ENCODE measurements at regions not wholly inside any gene's neighbourhood (a gene's known extent, or its start where the extent isn't known, plus 50 kb on each side); places are given as distances from the start of the nearest gene placed in this dataset.

- DNase-seq (ENCODE audit: low read depth) = no peak
Measured at GRCh38 chr9:23541976-23542375, 284.1 kb downstream of the ELAVL2 start.

GRCh38 chr9:23542438-23542837 is 283.6 kb downstream of the ELAVL2 start:
- no peak for DNase-seq (ENCODE audit: low read depth)

DNA sequence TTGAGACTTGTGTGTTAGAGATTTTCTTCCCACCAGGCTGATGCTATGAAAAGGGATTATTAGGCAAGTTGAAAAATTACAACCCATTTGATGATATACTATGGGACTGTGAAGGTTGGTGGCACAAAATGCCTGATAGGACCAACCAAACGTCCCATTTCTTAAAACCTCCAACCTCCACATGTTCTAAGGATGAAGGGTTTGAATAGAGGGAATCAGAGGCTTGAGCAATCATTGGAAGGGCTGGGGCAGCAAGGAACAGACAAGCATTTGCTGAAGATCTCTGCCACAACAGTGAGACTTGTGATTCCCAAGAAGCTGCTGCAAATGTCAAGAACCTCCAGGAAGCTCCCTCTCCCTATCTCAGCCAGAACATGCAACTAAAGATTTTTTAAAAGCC is 283.1 kb downstream of the ELAVL2 start:
- no peak for DNase-seq (ENCODE audit: low read depth)

DNA sequence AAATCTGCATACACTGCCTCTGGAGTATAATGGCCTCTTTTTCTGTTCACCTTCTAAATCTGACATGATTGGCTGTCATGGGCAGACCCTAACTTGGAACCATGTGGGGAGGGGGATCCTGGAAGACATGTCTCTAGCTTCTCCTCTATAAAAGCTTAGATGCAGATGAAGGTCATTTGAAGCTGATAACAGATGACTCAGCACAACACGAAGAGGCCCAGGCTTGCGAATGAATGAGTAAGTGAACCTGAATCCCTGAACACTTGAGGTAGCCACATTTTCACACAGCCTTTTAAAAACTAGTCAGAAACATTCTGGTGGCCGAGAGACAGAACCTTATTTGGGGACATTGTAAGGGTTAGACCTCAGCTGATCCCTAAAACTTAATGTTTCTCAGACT is 282.6 kb downstream of the ELAVL2 start:
- DNase-seq (ENCODE audit: low read depth) = no peak

DNA sequence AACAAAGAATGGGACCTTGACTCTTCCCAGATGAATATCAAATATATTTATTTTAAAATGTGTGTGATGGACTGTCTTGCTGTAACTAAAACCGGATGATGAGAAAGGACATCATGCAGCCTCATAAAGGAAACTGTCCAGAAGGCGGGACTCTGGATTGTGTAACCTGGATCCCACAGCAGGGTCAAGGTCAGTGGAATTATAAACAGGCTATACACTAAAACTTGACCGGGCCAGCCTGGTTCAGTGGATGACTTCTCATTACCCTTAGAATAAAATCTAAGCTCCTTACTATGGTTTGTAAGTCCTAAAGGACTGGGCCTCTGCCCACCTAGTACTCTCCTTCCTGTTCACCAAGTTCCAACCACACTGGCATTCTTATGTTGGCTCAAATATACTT is 280.3 kb downstream of the ELAVL2 start:
- DNase-seq (ENCODE audit: low read depth) = no peak

GRCh38 chr9:23551311-23551721 is 274.7 kb downstream of the ELAVL2 start:
- no peak for DNase-seq (ENCODE audit: low read depth)

DNA sequence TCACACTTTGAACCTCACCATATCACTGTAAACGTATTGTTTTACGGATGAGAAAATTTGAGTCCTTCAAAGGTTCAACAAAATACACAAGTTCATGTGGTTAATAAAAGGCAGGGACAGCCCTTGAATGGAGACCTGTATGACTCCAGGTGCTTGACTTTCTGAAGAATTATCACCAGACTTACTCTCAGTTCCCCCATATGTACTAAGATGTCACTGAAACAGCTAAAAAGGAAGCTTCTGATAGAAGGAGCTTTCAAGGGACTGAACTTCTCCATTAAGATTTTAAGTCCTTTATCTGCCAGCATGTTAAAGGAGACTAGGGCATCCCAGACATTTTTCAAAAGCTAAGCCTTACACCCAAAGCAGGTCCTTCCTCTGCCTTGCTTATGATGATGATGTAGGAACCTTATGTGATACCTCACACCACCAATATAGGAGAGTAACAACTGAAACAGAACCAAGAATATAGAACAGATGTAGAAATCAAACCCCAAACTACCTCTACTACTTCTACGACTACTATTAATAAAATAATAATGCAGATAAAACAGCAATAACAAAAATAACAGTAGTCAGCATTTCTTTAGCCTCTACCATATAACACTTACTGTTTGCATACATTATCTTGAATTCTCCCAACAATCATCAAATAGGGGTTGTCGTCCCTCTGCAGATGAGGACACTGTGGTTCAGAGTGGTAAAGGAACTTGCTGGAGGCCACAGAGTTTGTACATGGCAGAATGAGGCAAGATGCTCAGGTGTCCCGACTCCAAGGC is 273.9 kb downstream of the ELAVL2 start:
- DNase-seq (ENCODE audit: low read depth) = no peak

- no peak for DNase-seq (ENCODE audit: low read depth)
Measured at GRCh38 chr9:23552876-23553601, 273.0 kb downstream of the ELAVL2 start.

DNA sequence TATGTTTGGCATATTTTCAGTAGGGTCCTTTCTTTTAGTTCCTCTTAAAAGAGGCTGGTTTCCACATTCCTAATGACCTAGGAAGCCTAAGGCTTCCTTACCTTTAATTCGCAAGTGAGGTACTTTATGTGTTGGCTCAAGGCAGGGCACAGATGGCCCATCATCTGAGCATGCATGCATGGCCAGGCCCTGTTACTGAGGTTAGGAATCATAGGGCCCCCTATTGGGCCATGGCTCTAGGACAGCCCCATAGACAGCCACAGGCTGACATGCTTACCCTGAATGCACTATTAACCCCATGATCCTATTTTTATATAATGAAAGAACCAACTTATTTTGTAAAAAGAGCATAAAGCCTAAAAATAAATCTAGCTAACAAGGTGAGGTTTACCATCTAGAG is 271.4 kb downstream of the ELAVL2 start:
- DNase-seq (ENCODE audit: low read depth) = no peak

GRCh38 chr9:23555851-23556250 is 270.2 kb downstream of the ELAVL2 start:
- no peak for DNase-seq (ENCODE audit: low read depth)

DNA sequence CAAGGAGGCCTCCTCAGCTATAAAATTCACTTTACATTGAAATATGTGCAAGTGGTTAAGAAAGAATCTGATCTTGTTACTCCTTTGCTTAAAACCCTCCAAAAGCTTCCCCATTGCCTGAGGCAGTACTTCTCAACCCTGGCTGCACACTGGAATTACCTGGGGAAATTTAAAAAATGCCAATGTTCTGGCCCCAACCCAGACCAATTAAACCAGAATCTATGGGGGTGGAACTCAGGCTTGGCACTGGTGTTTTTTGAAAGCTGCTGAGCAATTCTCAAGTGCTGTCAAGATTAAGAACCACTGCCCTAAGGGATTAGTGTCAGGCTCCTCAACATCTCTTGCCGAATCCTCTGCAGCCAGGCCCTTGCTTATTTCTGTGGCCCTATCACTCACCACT is 269.6 kb downstream of the ELAVL2 start:
- DNase-seq (ENCODE audit: low read depth) = no peak

GRCh38 chr9:23557689-23558088 is 268.4 kb downstream of the ELAVL2 start:
- DNase-seq (ENCODE audit: low read depth) = no peak

DNA sequence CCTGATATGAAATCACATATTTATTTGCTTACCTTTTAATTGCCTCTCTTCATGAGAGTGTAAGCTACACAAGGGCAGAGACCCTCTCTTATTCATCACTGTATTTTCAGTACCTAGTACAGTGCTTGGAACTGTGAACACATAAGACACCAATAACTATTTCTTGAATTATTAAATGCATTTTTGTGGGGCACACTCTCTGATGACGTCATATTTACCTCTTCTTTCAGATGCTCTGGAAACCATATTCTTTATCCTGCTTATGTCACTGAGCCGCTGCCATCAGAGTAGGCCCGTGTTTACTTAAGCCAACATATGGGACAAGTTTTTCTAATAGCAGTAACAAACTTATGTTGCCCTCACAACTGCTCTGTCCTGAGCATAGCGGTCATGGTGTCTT is 266.5 kb downstream of the ELAVL2 start:
- no peak for DNase-seq (ENCODE audit: low read depth)

- no peak for DNase-seq (ENCODE audit: low read depth)
Measured at GRCh38 chr9:23563517-23563916, 262.5 kb downstream of the ELAVL2 start.

GRCh38 chr9:23567516-23568165 is 258.4 kb downstream of the ELAVL2 start:
- no peak for DNase-seq (ENCODE audit: low read depth)

DNA sequence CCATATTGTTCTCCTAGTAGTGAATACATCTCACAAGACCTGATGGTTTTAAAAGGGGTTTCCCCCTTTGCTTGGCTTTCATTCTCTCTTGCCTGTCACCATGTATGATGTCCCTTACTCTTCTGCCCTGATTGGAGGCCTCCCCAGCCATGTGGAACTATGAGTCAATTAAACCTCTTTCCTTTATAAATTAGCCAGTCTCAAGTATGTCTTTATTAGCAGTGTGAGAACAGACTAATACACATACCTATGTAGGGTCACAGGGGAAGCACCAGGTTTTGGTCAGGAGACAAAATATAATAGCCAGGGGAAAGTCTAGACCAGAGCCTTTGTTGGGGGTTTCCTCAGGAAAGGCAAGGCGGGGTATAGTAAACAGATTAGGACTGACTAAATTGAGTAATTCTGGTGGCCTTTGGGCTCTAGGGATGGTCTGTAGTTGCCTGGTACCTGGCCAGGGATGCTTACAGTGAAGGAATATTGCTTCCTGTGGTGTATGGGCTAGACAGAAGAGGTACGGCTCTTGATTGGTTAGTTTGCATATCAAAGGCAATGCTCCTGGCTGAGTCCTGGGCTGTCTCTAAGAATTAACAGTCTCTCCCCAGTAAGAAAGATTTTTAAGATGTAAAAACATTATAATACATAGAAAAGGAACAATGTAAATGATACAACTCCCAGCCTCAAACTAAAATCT is 254.5 kb downstream of the ELAVL2 start:
- DNase-seq (ENCODE audit: low read depth) = no peak

DNA sequence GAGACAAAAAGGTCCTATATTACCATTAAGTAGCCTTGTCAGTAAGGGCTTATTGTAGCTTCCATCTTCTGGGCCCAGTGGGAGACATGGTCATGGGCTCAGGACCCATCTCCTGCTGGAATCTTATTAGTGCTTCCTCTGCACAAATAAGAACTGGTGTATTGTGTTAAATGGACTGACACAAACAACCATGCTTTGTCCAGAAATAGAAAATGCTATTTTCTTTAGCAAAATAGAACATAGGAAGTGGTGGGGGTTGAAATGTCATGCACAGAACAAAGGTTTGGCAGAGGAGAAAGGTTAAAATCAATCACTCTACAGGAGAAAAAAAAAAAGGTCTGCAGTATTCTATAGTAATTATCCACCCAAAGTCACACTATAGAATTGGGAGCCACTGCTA is 252.2 kb downstream of the ELAVL2 start:
- no peak for DNase-seq (ENCODE audit: low read depth)

DNA sequence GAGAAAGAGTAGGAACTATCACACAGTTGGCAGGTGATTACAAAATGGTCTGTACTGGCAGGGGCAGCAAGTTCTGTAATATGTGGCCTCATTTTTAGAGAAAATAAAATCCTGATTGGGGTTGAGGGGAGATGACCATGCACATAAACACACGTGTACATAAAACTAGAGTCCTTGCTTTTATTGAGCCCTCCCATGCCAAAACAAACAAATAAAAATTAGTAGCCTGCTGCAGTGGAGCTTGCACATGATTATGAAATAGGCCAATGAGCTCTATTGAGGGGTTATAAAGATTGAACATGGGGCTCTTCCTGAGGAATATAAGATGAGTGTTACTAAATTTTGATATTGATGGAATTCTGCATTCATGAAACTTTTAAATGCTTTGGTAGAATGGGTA is 248.4 kb downstream of the ELAVL2 start:
- no peak for DNase-seq (ENCODE audit: low read depth)

DNA sequence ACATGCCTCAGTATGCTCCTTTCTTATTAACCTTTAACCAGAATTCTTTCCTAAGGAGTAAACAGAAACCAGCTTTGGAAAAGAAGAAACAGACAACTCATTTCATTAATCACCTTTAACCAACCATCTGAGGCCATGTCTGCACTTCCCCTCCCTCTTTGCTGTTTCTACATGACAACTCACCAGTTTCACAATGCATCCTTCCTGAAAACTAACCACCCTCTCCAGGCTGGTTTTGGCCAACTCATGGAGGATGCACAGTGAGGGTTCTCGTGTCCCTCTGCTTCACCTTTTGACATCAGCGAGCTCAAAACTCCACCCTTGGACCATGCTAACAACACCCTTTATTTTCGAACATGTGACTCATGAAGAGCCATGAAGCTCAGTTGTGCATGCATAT is 244.1 kb downstream of the ELAVL2 start:
- no peak for DNase-seq (ENCODE audit: low read depth)

- DNase-seq (ENCODE audit: low read depth) = no peak
Measured at GRCh38 chr9:23582836-23583235, 243.2 kb downstream of the ELAVL2 start.

DNA sequence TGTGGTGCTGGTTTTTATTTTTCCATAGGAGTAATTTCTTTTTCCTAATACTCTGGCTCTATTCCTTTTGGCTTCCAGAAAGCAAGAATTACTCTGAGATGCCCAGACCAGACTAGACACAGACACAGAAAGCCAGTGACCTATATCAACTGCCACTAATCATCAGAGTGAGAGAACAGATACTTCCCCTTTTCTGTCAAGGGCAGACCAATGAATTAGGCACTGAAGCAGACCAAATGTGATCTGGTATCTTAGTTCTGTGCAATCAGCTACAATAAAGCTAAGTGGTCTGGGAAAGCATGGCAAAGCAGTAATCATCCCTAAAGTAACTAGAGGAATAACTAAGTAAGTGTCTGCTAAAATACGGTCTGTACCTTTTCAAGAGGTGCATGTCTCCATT is 239.1 kb downstream of the ELAVL2 start:
- no peak for DNase-seq (ENCODE audit: low read depth)

DNA sequence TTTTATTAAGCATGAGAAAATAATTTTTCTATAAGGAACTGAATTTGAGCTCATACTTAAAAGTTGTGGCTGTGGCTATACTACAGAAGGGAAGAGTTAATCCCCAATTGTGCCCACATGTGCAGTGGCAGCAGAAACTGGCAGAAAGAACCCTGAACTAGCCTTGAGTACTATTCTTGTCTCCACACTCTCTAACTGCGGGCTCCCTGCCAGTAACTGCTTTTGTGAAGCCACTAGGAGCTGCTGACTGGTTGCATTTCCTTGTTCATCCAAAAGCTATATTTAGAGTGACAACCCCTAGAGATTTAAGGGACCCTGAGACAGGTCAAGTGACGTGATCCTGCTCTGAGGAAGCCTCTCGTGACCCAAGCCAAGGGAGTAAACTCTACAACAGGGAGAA is 238.6 kb downstream of the ELAVL2 start:
- no peak for DNase-seq (ENCODE audit: low read depth)

GRCh38 chr9:23587903-23588302 is 238.1 kb downstream of the ELAVL2 start:
- DNase-seq (ENCODE audit: low read depth) = no peak
